ENCODE measurements at regions not wholly inside any gene's neighbourhood (a gene's known extent, or its start where the extent isn't known, plus 50 kb on each side); places are given as distances from the start of the nearest gene placed in this dataset.

- no peak for ATAC-seq
- ChIA-PET CTCF (no interaction called here), POLR2A (no interaction called here)
- Histone ChIP-seq H3K27ac (no peak overlapping the region), H3K4me2 (no peak overlapping the region), H3K4me1 (no peaks in the 10 kb centered on the region), H3K9me3 (no peaks in the 10 kb centered on the region; the same call in 2 of the 3 replicates), H3K4me3 (no peak overlapping the region)
- no peak for FAIRE-seq
- DNase-seq (ENCODE audit: low read depth in 1 of 2, low spot score in 1 of 2): no peak
- TF ChIP-seq HOXA7 (CRISPR knock-in tag; IDR thresholded peaks at IDR 0.05) (no peak), BCL3 (IDR thresholded peaks at IDR 0.05) (no peak), HMGXB4 (CRISPR knock-in tag; IDR thresholded peaks at IDR 0.05; ENCODE audit: borderline replicate concordance) (no peak), ZNF302 (CRISPR knock-in tag; IDR thresholded peaks at IDR 0.05) (no peak), POLR2AphosphoS2 (conservative IDR thresholded peaks at IDR 0.05; ENCODE audit: low read length) (no peak), NPAS2 (CRISPR knock-in tag; IDR thresholded peaks at IDR 0.05; ENCODE audit: borderline replicate concordance) (no peak), FOSL2 (IDR thresholded peaks at IDR 0.05) (no peak), FOSL2 (CRISPR knock-in tag; IDR thresholded peaks at IDR 0.05) (no peak), EP300 (IDR thresholded peaks at IDR 0.05) (no peak), BHLHE40 (IDR thresholded peaks at IDR 0.05; ENCODE audit: low read depth, low read length) (no peak), RNF2 (IDR thresholded peaks at IDR 0.05; ENCODE audit: borderline replicate concordance, low read depth) (no peak), RAD21 (conservative IDR thresholded peaks at IDR 0.05 in 1 of 2, IDR thresholded peaks at IDR 0.05 in 1 of 2) (no peak), HES2 (IDR thresholded peaks at IDR 0.05) (no peak), CHD4 (IDR thresholded peaks at IDR 0.05; ENCODE audit: borderline replicate concordance) (no peak), REST (IDR thresholded peaks at IDR 0.05) (no peak), E2F6 (IDR thresholded peaks at IDR 0.05; ENCODE audit: borderline replicate concordance, low read depth) (no peak), EHF (CRISPR knock-in tag; IDR thresholded peaks at IDR 0.05) (no peak)
- WGBS (ENCODE audit: missing lambda C conversion rate): 7% methylated on average over 3 of the region's 3 CpGs
Measured at GRCh38 chr2:59701271-59701994, 852.0 kb downstream of the BCL11A start.

- no peak for FAIRE-seq
- H3K4me1 ChIP-seq: no peaks in the 10 kb centered on the region
- no peak for ATAC-seq
- WGBS (ENCODE audit: missing lambda C conversion rate): 6% methylated on average over 1 of the region's 1 CpG
- H3K4me2 ChIP-seq: no peak overlapping the region
- H3K9me3 ChIP-seq: 0 out of 3 replicates have a peak, but pooled peaks cover 6% of the 10 kb centered on the region
- POLR2A ChIA-PET: no interaction called here
- H3K4me3 ChIP-seq: no peak overlapping the region
- CTCF ChIA-PET: no interaction called here
- H3K27ac ChIP-seq: no peak overlapping the region
- DNase-seq (ENCODE audit: low read depth in 1 of 2, low spot score in 1 of 2): no peak
- no peak for TF ChIP-seq FOXS1 (CRISPR knock-in tag; IDR thresholded peaks at IDR 0.05)
- no peak for TF ChIP-seq MAX (IDR thresholded peaks at IDR 0.05)
- TF ChIP-seq ZFP36 (IDR thresholded peaks at IDR 0.05; ENCODE audit: borderline replicate concordance, partially characterized antibody): no peak
- TF ChIP-seq TP53 (CRISPR knock-in tag; IDR thresholded peaks at IDR 0.05): no peak
- no peak for TF ChIP-seq USF2 (IDR thresholded peaks at IDR 0.05)
- no peak for TF ChIP-seq MYC (IDR thresholded peaks at IDR 0.05; ENCODE audit: borderline replicate concordance, low read length)
- no peak for TF ChIP-seq HOXA7 (CRISPR knock-in tag; IDR thresholded peaks at IDR 0.05)
- TF ChIP-seq CBX2 (IDR thresholded peaks at IDR 0.05; ENCODE audit: borderline replicate concordance, low read depth): no peak
- TF ChIP-seq JUNB (IDR thresholded peaks at IDR 0.05): no peak
- TF ChIP-seq ZNF302 (CRISPR knock-in tag; IDR thresholded peaks at IDR 0.05): no peak
Measured at GRCh38 chr2:59694176-59694575, 859.3 kb downstream of the BCL11A start.

All from A549 (cell line).